Activated T-helper 1 cell treated with anti-CD3 and anti-CD28 coated beads, Interleukin-12 subunit alpha, Interleukin-12 subunit beta, Interleukin-2, Interleukin-4 antibody, amounts not matched to agents 30 ng/mL and 10 ng/mL and 1 ng/mL, durations not matched to agents 14 hours and 24 hours and 36 hours (primary cell): ENCODE measurements at regions not wholly inside any gene's neighbourhood (a gene's known extent, or its start where the extent isn't known, plus 50 kb on each side); places are given as distances from the start of the nearest gene placed in this dataset.

ENCODE experiments used
- DNase-seq: peaks from one replicate; pipeline ENCODE4 v3.0.0; 2021; ENCODE audit warnings: low spot score
- H3K27ac Mint-ChIP-seq: one replicate; pipeline ENCODE4 v1.8.0; 2021; ENCODE audit warnings: mild to moderate bottlenecking, mixed read lengths
- H3K27me3 Mint-ChIP-seq: one replicate; pipeline ENCODE4 v1.8.0; 2022; ENCODE audit warnings: mild to moderate bottlenecking, moderate library complexity, mixed read lengths; ENCODE audit not compliant: insufficient read depth
- H3K36me3 Mint-ChIP-seq: one replicate; pipeline ENCODE4 v1.8.0; 2021; ENCODE audit warnings: low read depth, mixed read lengths
- H3K4me1 Mint-ChIP-seq: one replicate; pipeline ENCODE4 v1.8.0; 2021; ENCODE audit warnings: low read depth, mixed read lengths
- H3K4me3 Mint-ChIP-seq: one replicate; pipeline ENCODE4 v1.8.0; 2021; ENCODE audit warnings: mild to moderate bottlenecking, moderate library complexity, mixed read lengths
- H3K9me3 Mint-ChIP-seq: one replicate; pipeline ENCODE4 v1.8.0; 2021; ENCODE audit warnings: mixed read lengths
- intact Hi-C: fragments of 100-400 bp; cut with micrococcal nuclease; formaldehyde crosslinking; loops from one replicate; pipeline ENCODE4 v1.15.1; 2024

- Mint-ChIP-seq H3K4me1 (no peaks in the 10 kb centered on the region), H3K4me3 (no peak overlapping the region), H3K36me3 (no peaks in the 10 kb centered on the region), H3K27ac (no peak overlapping the region), H3K27me3 (no peaks in the 10 kb centered on the region), H3K9me3 (no peaks in the 10 kb centered on the region)
- DNase-seq: no peak
- intact Hi-C loops: no loop called here
Observed at GRCh38 chrX:22404297-22404696, 131.6 kb downstream of the CBLL2 start.

DNA sequence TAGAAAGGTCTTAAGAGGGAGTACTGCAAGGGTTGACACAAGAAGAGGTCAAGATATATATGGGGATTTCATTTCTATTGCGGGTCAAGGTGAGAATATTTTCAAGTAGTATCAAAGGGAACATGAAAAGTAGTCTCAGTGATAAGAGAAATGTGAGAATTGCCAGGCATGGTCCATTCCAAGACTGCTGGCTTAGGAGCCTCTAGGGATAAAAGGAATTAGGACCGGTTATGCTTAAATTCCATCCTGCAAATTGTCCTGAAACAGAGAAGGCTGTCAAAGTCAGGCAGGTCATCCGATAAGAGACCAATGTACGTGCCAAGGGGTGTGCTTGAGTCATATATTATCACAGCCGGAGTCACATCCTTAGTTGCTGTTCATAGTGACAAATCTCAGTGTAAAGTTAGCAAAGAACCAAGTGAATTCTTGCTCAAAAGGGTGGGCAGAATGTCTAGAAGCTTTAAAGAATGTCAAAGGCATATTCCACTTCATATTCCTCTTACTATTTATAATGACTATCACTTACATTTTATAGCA is 133.6 kb downstream of the CBLL2 start:
- no peak for DNase-seq
- Mint-ChIP-seq H3K4me3 (no peak overlapping the region), H3K4me1 (no peaks in the 10 kb centered on the region), H3K9me3 (no peaks in the 10 kb centered on the region), H3K27me3 (no peaks in the 10 kb centered on the region), H3K27ac (no peak overlapping the region), H3K36me3 (no peaks in the 10 kb centered on the region)
- intact Hi-C loops: no loop called here

GRCh38 chrX:22409418-22409817 is 136.7 kb downstream of the CBLL2 start:
- Mint-ChIP-seq H3K27ac (no peak overlapping the region), H3K9me3 (no peaks in the 10 kb centered on the region), H3K27me3 (no peaks in the 10 kb centered on the region), H3K4me1 (no peaks in the 10 kb centered on the region), H3K36me3 (no peaks in the 10 kb centered on the region), H3K4me3 (no peak overlapping the region)
- no peak for DNase-seq
- intact Hi-C loops: no loop called here

GRCh38 chrX:22424122-22424915 is 151.6 kb downstream of the CBLL2 start:
- no peak for DNase-seq
- no peak overlapping the region for H3K4me3 Mint-ChIP-seq
- intact Hi-C loops: no loop called here
- no peaks in the 10 kb centered on the region for H3K4me1 Mint-ChIP-seq
- H3K27me3 Mint-ChIP-seq: no peaks in the 10 kb centered on the region
- no peaks in the 10 kb centered on the region for H3K36me3 Mint-ChIP-seq
- no peak overlapping the region for H3K27ac Mint-ChIP-seq
- no peaks in the 10 kb centered on the region for H3K9me3 Mint-ChIP-seq

DNA sequence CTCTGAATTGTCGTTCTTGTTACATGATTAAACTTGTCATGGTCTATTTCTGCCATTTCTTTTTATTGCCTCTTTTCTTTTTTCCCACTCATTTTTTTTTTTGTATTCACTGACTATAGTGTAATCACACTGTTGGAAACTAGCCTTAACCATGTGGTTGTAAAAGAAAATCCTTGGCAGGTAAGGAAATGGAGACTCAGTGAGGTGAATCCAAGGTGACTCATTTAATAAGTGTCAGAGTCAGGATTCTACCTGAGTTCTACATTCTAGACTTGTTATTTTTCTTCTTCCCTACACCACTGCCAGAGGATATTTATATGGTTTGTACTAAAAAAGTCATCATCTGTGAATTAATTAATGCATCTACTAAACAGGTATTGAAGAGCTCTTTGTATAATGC is 152.2 kb downstream of the CBLL2 start:
- intact Hi-C loops: no loop called here
- Mint-ChIP-seq H3K4me3 (no peak overlapping the region), H3K27me3 (no peaks in the 10 kb centered on the region), H3K9me3 (no peaks in the 10 kb centered on the region), H3K4me1 (no peaks in the 10 kb centered on the region), H3K27ac (no peak overlapping the region), H3K36me3 (no peaks in the 10 kb centered on the region)
- no peak for DNase-seq

- Mint-ChIP-seq H3K27ac (no peak overlapping the region), H3K27me3 (no peaks in the 10 kb centered on the region), H3K4me1 (no peaks in the 10 kb centered on the region), H3K9me3 (no peaks in the 10 kb centered on the region), H3K4me3 (no peak overlapping the region), H3K36me3 (no peaks in the 10 kb centered on the region)
- intact Hi-C loops: no loop called here
- no peak for DNase-seq
Observed at GRCh38 chrX:22429704-22430103, 157.0 kb downstream of the CBLL2 start.

- H3K27ac Mint-ChIP-seq: no peak overlapping the region
- H3K36me3 Mint-ChIP-seq: no peaks in the 10 kb centered on the region
- H3K9me3 Mint-ChIP-seq: no peaks in the 10 kb centered on the region
- H3K4me1 Mint-ChIP-seq: no peaks in the 10 kb centered on the region
- DNase-seq: no peak
- intact Hi-C loops: no loop called here
- no peaks in the 10 kb centered on the region for H3K27me3 Mint-ChIP-seq
- no peak overlapping the region for H3K4me3 Mint-ChIP-seq
Observed at GRCh38 chrX:22430701-22431100, 158.0 kb downstream of the CBLL2 start.

GRCh38 chrX:22433292-22434070 is 160.8 kb downstream of the CBLL2 start:
- Mint-ChIP-seq H3K4me3 (no peak overlapping the region), H3K4me1 (no peaks in the 10 kb centered on the region), H3K36me3 (no peaks in the 10 kb centered on the region), H3K9me3 (no peaks in the 10 kb centered on the region), H3K27ac (no peak overlapping the region), H3K27me3 (no peaks in the 10 kb centered on the region)
- intact Hi-C loops: no loop called here
- DNase-seq: no peak

DNA sequence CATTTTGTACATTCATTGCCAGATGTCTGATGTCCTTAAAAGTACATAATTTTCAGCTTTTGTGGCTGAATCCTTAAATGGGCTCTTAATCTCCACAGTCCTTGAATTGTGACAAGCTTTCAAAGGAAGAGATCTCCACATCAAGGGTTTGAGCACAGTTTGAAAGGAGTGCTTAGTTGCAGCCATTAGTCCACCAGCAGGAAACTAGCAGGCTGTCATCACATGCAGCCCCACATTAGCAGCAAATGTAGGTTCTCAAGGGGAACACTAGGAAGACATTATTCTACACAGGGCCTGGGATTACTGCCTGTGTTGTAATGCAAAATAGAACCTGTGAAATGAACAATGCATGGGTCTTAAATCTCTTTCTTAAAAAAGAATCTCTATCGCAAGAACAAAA is 173.2 kb downstream of the CBLL2 start:
- no peaks in the 10 kb centered on the region for H3K36me3 Mint-ChIP-seq
- no peaks in the 10 kb centered on the region for H3K27me3 Mint-ChIP-seq
- no peak overlapping the region for H3K4me3 Mint-ChIP-seq
- H3K9me3 Mint-ChIP-seq: no peaks in the 10 kb centered on the region
- no peak overlapping the region for H3K27ac Mint-ChIP-seq
- DNase-seq: no peak
- intact Hi-C loops: no loop called here
- H3K4me1 Mint-ChIP-seq: no peaks in the 10 kb centered on the region

- H3K27me3 Mint-ChIP-seq: no peaks in the 10 kb centered on the region
- DNase-seq: no peak
- H3K27ac Mint-ChIP-seq: no peak overlapping the region
- no peak overlapping the region for H3K4me3 Mint-ChIP-seq
- H3K36me3 Mint-ChIP-seq: no peaks in the 10 kb centered on the region
- peaks cover 3% of the 10 kb centered on the region for H3K9me3 Mint-ChIP-seq
- no peaks in the 10 kb centered on the region for H3K4me1 Mint-ChIP-seq
- intact Hi-C loops: no loop called here
Observed at GRCh38 chrX:22462959-22463358, 190.2 kb downstream of the CBLL2 start.

GRCh38 chrX:22467571-22467970 is 194.9 kb downstream of the CBLL2 start:
- no peak overlapping the region for H3K27ac Mint-ChIP-seq
- peaks cover 3% of the 10 kb centered on the region for H3K9me3 Mint-ChIP-seq
- intact Hi-C loops: no loop called here
- DNase-seq: no peak
- H3K36me3 Mint-ChIP-seq: no peaks in the 10 kb centered on the region
- no peak overlapping the region for H3K4me3 Mint-ChIP-seq
- H3K4me1 Mint-ChIP-seq: no peaks in the 10 kb centered on the region
- no peaks in the 10 kb centered on the region for H3K27me3 Mint-ChIP-seq

DNA sequence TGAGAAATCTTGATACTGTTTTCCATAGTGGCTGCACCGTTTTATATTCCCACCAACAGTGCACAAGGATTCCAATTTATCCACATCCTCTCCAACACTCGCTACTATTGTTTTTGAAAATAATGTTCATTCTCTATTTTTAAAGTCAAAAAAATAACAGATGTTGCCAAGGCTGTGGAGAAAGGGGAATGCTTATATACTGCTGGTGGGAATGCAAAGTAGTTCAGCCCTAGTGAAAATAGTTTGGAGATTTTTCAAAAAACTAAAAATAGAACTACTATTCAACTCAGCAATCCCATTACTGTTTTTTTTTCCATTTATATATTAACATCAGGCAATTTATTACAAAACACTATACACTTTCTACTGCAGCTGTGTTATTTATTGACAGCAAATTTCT is 208.7 kb downstream of the CBLL2 start:
- Mint-ChIP-seq H3K4me1 (no peaks in the 10 kb centered on the region), H3K27me3 (peaks cover 1% of the 10 kb centered on the region), H3K36me3 (no peaks in the 10 kb centered on the region), H3K4me3 (no peak overlapping the region), H3K9me3 (no peaks in the 10 kb centered on the region), H3K27ac (no peak overlapping the region)
- DNase-seq: no peak
- intact Hi-C loops: no loop called here

GRCh38 chrX:22486296-22486695 is 213.6 kb downstream of the CBLL2 start:
- H3K4me3 Mint-ChIP-seq: no peak overlapping the region
- H3K27me3 Mint-ChIP-seq: peaks cover 1% of the 10 kb centered on the region
- no peaks in the 10 kb centered on the region for H3K9me3 Mint-ChIP-seq
- no peaks in the 10 kb centered on the region for H3K4me1 Mint-ChIP-seq
- H3K27ac Mint-ChIP-seq: no peak overlapping the region
- no peaks in the 10 kb centered on the region for H3K36me3 Mint-ChIP-seq
- intact Hi-C loops: no loop called here
- DNase-seq: no peak
